GM18520 (cell line): ENCODE measurements at regions not wholly inside any gene's neighbourhood (a gene's known extent, or its start where the extent isn't known, plus 50 kb on each side); places are given as distances from the start of the nearest gene placed in this dataset.

Source experiments
- ATAC-seq: cut with Tn5 transposase; IDR thresholded peaks from one replicate; pipeline ENCODE4 v1.9.1; 2021; ENCODE audit not compliant: unreplicated experiment

DNA sequence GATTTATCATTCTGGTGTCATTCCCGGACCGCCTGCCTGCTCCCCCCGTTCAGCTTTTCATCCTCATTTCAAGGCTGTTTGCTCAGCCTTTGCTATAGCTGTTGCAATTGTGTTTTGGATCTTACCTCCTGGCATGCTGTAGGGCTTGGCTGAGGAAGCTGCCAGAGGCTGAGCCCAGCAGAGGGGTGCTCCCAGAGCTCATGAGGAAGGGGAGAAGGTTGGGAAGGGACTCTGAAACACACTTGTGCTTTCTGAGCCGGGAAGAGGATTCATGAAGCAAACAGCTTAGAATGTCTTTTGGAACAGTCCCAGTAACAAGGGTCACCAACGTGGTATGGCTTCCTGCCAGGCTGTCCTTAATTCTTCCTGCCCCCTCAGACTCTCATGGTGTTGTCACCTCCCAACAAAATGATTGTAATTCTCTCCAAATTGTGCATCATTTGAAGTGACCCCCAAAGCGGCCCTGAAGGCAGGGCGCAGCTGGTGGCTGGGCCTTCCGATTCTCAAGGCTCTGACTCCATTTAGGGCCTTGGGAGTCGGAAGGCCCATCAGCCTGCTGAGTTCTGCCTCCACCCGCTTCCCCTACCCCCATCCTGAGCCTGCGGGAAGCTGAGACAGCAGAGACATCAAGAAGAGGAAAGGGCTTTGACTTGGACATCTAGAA lies 111.9 kb upstream of the ARHGAP5 start:
- no peak for ATAC-seq

DNA sequence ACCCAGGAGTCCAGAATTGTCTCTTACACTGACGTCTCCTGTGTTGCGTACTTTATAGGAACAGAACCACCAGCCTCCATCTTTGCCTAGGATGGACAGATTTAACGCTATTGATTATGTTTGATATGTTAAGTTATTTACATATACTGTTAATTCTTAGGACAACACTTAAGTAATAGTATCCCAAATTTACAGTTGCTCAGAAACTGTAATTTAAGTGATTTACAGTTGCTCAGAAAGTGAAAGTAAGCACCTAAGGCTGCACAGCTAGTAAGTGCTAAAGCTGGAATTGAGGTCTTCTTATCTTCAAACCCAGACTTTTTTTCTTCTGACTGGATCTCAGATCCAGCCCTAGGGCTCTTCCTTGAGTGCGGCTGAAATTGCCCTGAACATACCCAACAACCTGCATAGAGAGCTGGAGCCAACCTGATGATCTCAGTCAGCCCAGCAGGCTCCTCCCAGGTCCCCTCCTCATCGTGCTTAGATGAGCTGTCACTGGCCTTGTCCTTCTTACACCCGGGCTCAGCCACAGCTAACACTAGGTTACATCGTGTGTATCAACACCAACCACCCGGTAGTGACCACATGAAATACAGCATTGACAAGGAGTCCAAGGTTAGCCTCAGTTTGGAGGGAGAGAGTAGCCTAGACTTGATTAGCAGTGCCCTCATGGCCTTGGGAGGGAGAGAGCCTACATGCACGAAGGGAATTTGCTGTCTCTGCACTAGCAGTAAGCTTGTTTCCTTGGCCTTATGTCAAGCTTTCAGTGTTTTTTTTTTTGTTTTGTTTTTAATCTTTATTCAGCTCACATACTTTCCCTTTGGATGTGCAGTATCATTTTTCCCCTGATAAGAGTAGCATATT lies 111.1 kb upstream of the ARHGAP5 start:
- ATAC-seq = no peak

DNA sequence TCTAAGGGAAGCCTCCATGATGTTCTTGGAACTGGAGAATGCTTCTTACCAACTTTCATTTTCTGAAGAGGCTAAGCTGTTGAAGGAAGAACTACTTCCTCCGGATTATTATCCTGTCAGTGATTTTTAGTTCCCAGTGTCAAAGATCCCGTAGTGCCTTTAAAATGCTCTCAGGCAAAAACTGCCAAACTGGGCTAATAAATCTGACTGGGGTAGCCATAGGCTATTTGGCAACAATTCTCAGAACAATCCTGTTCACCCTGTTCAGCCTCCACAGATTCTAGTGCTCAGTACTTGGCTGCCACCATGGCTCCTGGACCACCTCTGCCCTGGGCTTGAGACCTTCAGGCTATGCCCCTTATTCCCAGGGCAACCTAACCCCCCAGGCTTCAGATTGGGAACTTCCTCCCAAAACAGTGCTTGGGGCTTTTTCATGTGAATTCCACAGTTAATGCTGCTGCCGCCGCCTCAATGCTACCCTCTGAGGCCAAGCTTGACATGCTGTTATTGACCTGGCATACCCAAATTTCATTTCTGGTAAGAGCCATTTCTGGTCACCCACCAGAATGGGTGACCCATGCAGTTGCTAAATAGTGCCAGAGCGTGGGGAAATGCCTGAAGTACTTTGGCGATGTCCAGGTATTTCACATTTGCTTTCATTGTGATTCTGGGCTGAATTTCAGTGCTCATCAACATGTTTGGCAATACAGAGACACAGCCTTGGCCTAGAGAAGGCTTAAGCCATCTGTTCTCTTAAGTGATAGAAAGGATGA lies 110.0 kb upstream of the ARHGAP5 start:
- ATAC-seq = no peak

- no peak for ATAC-seq
Observed at GRCh38 chr14:31967669-31967975, 109.5 kb upstream of the ARHGAP5 start.

DNA sequence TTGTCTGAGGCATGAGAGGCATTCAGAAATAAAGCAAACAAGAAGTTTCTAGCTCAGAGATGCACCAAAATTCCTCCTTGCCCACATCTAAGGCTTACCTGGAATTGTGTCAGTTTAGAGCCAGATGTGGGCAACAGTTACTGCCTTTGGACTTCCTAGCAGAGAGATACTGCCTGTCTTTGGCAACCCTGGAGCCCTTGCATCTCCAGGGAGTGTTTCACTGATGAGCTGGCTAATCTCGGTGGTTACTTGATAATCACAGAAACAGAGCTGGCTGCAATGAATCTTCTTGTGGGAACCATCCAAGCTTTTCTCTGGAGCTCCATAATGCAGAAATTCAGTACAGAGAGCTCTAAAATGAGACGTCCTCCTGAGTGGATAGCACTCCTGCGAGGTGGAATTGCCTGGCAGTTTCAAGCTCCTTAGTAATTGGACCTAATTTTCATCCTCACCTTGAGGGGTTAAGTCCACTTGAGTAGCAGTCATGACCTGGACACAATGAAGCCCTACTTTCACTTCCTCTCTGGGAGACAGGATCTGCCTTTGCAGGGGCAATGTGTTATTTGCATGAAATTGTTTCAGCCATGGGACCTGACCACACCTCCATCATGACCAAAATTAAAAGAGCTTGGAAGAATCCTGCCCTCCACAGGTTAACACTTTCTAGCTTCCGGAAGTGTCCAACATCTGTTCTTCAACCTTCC lies 108.8 kb upstream of the ARHGAP5 start:
- ATAC-seq = no peak

GRCh38 chr14:31968956-31969698 lies 108.0 kb upstream of the ARHGAP5 start:
- ATAC-seq = no peak

DNA sequence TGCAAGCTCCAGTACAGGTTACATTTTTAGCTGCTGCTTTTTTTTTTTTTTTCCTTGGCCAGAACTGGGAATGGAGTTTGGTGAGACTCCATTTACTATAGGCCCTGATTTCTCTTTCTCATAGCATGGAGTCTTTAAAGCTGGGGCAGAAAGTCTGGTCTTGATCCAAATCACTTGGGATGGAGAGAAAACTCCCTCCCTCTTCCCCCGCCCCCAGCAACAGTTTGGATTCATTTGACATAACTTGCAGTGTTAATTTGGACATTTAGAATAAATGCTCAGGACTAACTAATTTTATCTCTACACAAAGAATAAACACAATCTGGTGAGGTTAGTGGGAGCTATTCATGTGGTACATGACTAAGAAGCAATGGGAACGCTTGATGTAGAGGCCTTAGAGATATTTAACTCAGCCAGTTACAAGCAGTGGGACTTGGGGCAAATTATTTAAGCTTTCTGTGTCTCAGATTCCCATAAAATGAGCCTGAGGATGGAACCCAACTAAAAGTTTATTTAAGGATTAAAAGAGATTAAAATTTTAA lies 107.3 kb upstream of the ARHGAP5 start:
- ATAC-seq = no peak

DNA sequence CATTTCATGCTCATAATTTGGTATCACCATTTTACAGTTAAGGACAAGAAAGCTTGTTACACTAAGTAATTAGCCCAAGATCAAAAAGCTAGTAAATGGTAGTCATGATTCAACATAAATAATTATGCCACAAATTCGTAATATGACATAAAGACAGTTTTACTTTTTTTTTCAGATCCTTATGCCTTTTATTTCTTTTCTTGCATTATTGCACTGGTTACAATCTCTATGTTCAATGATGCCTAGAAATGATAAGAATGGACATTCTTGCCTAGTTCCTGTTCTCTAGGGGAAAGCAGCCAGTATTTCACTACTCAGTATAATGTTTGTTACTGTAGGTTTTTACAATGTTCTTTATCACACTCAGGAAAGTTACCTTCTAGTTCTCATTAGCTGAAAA lies 106.4 kb upstream of the ARHGAP5 start:
- ATAC-seq = no peak

GRCh38 chr14:31971612-31972011 lies 105.5 kb upstream of the ARHGAP5 start:
- ATAC-seq = no peak

- ATAC-seq = no peak
Observed at GRCh38 chr14:31977001-31977556, 100.0 kb upstream of the ARHGAP5 start.

DNA sequence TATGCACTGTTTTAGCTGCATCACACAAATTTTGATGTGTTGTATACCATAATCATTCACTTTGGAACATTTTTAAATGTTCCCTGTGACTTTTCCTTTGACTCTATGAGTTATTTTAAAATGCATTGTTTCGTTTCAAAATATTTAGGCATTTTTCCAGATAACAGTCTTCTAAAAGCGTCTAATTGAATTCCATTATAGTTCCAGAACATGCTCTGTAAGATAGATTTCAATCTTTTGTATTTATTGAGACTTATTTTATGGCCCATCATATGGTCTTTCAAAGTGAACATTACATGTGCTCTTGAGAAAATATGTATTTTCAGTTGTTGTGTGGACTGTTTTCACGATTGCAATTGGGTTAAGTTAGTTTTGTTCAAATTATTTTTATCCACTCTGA lies 98.7 kb upstream of the ARHGAP5 start:
- ATAC-seq = no peak

DNA sequence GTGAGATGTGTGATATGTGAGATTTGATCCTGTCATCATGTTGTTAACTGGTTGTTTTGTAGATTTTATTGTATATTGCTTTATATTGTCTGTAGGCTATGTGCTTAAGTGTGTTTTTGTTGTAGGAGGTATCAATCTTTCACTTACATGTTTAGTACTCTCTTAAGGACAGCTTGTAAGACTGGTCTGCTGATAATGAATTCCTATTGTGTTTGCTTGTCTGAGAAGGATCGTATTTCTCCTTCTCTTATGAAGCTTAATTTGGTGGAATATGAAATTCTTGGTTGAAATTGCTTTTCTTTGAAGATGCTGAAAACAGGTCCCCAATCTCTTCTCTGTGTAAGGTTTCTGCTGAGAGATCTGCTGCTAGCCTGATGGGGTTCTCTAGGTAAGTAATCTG lies 94.5 kb upstream of the ARHGAP5 start:
- no peak for ATAC-seq

DNA sequence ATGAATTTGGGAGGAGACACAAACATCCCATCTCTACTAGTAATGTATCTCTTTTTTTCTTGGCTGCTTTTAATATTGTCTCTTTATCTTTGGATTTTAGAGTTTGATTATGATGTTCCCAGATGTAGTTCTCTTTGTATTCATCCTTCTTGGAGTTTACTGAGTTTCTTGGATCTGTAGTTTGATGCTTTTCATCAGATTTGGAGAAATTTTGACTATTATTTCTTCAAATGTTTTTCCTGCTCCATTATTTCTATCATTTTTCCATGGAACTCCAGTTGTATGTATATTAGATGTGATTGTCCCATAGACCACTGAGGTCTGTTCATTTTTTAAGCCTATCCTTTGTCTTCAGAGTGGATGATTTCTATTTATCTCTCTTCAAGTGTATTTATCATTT lies 90.7 kb upstream of the ARHGAP5 start:
- ATAC-seq = no peak

GRCh38 chr14:31987721-31988120 lies 89.4 kb upstream of the ARHGAP5 start:
- no peak for ATAC-seq

GRCh38 chr14:31988244-31988643 lies 88.9 kb upstream of the ARHGAP5 start:
- ATAC-seq = no peak

DNA sequence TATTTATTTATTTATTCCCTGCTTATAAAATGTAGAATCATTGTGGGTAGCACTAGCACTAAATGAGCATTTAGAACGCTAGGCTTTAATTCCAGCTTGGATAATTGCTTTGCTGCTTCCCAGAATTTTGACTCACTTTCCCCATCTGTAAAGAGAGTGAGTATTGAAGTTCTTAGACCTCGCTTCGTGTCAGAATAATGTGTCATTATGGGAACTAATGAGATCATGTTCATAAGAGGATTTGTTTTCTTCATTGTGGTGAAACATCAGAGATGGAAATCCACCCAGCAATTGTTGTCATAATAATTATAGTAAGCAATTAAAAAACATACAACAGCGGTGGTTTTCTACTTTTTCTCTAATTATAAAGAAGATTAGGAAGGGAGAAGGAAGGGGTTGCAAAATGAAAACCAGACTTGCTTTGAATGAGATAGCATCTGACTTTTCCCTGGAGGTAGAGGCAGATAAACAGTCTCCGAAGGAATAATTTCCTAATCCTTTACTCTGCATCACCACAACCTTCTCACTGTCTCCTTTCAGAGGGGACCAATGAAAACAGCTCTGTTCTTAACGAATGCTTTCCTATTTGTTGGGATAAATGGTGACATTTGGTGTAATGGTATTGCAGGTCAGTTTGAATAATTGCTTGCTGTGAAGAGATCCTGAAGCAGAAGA lies 86.8 kb upstream of the ARHGAP5 start:
- no peak for ATAC-seq

DNA sequence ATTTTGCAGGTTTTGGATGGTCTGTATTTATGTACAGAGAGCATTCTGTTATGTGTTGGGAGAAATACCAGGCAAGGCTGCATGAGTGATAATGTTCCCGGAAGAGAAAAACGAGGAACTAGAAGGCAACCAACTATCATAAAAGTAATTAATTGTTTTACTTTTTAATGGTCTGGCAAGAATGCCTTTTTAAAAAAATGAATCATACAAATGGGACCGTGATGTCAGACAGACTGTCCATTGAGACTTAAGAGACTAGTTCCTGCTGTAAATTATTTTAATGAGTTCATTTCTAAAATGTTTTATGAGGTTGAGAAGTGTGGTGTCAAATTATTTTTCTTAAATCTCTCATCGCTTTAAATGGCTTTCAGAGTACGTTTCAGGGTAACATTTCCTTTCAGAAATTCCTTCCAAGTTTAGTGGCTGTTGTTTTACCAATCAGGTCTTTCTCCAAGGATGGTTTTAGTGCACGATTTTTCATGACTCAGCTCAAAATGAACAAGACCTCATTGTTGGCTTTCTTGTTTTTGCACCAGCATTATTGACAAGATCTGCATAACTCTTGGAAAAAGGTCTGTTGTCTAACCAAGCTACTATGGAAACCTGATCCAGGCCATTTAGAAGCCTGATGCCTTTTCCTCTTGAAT lies 86.1 kb upstream of the ARHGAP5 start:
- no peak for ATAC-seq

DNA sequence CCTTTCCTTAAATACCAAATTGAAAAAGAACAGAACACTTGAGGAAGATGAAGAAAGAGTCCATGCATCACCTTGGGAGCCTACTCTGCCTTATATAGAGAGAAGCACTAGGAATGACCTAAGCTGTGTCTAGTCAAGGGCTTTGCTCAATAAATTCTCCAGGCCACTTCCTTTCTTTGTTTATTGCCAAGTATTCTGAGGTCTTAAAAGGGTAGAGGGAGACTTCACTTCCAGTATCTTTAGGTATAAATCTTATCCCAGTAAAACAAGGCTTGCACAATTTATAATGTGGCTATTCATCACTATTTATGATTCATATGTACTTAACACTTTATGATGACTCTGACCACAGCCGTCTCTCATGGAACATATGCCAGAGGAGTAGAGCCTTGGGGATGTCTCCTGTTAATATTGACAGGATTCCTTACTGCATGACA lies 85.1 kb upstream of the ARHGAP5 start:
- ATAC-seq = no peak

GRCh38 chr14:31993521-31993951 lies 83.6 kb upstream of the ARHGAP5 start:
- no peak for ATAC-seq
